ENCODE measurements at regions not wholly inside any gene's neighbourhood (a gene's known extent, or its start where the extent isn't known, plus 50 kb on each side); places are given as distances from the start of the nearest gene placed in this dataset.

GRCh38 chr12:13816394-13816793, 165.0 kb downstream of the GRIN2B start:
- Histone ChIP-seq H3K4me2 (ENCODE audit: low read length) (no peak overlapping the region), H4K8ac (ENCODE audit: low read depth, low read length) (no peak overlapping the region)
- no CpG with 5 or more reads among the region's 2 CpGs for WGBS (ENCODE audit: extremely low coverage, insufficient coverage, low lambda C conversion rate)

GRCh38 chr12:13812168-13812567, 169.2 kb downstream of the GRIN2B start:
- no peak overlapping the region for H2BK15ac ChIP-seq (replicated peaks; ENCODE audit: low read depth)

More at GRCh38 chr12:13816394-13816793, 165.0 kb downstream of the GRIN2B start:
- Histone ChIP-seq H3K4me1 (ENCODE audit: control insufficient read depth, low read depth, low read length) (no peaks in the 10 kb centered on the region), H3K9ac (ENCODE audit: low read length) (no peak overlapping the region), H3K4ac (ENCODE audit: low read depth, low read length) (no peak overlapping the region), H3K4me3 (ENCODE audit: low read length) (no peak overlapping the region), H2BK5ac (ENCODE audit: low read length) (no peak overlapping the region), H2AK5ac (ENCODE audit: low read length) (no peak overlapping the region), H4K5ac (ENCODE audit: low read length) (no peak overlapping the region), H3K27ac (ENCODE audit: low read depth, low read length) (no peak overlapping the region), H3K23ac (ENCODE audit: low read length) (no peak overlapping the region), H3K79me1 (ENCODE audit: low read length) (no peaks in the 10 kb centered on the region), H3K79me2 (ENCODE audit: control insufficient read depth, insufficient read depth, low read length) (no peaks in the 10 kb centered on the region), H2BK15ac (replicated peaks; ENCODE audit: low read depth) (no peak overlapping the region), H3K36me3 (ENCODE audit: control insufficient read depth, insufficient read depth, low read length) (no peaks in the 10 kb centered on the region), H3K27me3 (ENCODE audit: insufficient read depth, low read length, poor library complexity) (no peaks in the 10 kb centered on the region), H3K18ac (ENCODE audit: low read length) (no peak overlapping the region), H3K56ac (ENCODE audit: low read length) (no peak overlapping the region), H2BK120ac (ENCODE audit: low read depth, low read length) (no peak overlapping the region)
- peak; percentile 76 for DNase-seq

GRCh38 chr12:13811061-13811460, 170.3 kb downstream of the GRIN2B start:
- WGBS (ENCODE audit: extremely low coverage, insufficient coverage, low lambda C conversion rate), result no CpG with 5 or more reads among the region's 3 CpGs
- Histone ChIP-seq H3K4me2 (ENCODE audit: low read length) (no peak overlapping the region), H3K9ac (ENCODE audit: low read length) (no peak overlapping the region), H3K4me3 (ENCODE audit: low read length) (no peak overlapping the region), H3K27me3 (ENCODE audit: insufficient read depth, low read length, poor library complexity) (no peaks in the 10 kb centered on the region), H2BK5ac (ENCODE audit: low read length) (no peak overlapping the region), H3K56ac (ENCODE audit: low read length) (no peak overlapping the region), H3K4me1 (ENCODE audit: control insufficient read depth, low read depth, low read length) (no peaks in the 10 kb centered on the region), H3K36me3 (ENCODE audit: control insufficient read depth, insufficient read depth, low read length) (no peaks in the 10 kb centered on the region), H2BK15ac (replicated peaks; ENCODE audit: low read depth) (no peak overlapping the region), H3K4ac (ENCODE audit: low read depth, low read length) (no peak overlapping the region), H2BK120ac (ENCODE audit: low read depth, low read length) (no peak overlapping the region), H3K27ac (ENCODE audit: low read depth, low read length) (no peak overlapping the region), H3K18ac (ENCODE audit: low read length) (no peak overlapping the region), H3K79me1 (ENCODE audit: low read length) (no peaks in the 10 kb centered on the region), H4K5ac (ENCODE audit: low read length) (no peak overlapping the region), H4K8ac (ENCODE audit: low read depth, low read length) (no peak overlapping the region), H3K79me2 (ENCODE audit: control insufficient read depth, insufficient read depth, low read length) (no peaks in the 10 kb centered on the region), H2AK5ac (ENCODE audit: low read length) (no peak overlapping the region), H3K23ac (ENCODE audit: low read length) (no peak overlapping the region)
- peak; percentile 37 for DNase-seq

More at GRCh38 chr12:13812168-13812567, 169.2 kb downstream of the GRIN2B start:
- H3K23ac ChIP-seq (ENCODE audit: low read length), result no peak overlapping the region
- no peak overlapping the region for H4K8ac ChIP-seq (ENCODE audit: low read depth, low read length)
- no peak overlapping the region for H2BK120ac ChIP-seq (ENCODE audit: low read depth, low read length)
- H3K56ac ChIP-seq (ENCODE audit: low read length), result no peak overlapping the region
- H3K27me3 ChIP-seq (ENCODE audit: insufficient read depth, low read length, poor library complexity), result no peaks in the 10 kb centered on the region
- no peaks in the 10 kb centered on the region for H3K4me1 ChIP-seq (ENCODE audit: control insufficient read depth, low read depth, low read length)
- H3K4me3 ChIP-seq (ENCODE audit: low read length), result no peak overlapping the region
- no peak overlapping the region for H3K9ac ChIP-seq (ENCODE audit: low read length)
- no peaks in the 10 kb centered on the region for H3K79me1 ChIP-seq (ENCODE audit: low read length)
- H3K36me3 ChIP-seq (ENCODE audit: control insufficient read depth, insufficient read depth, low read length), result no peaks in the 10 kb centered on the region
- no peak overlapping the region for H3K4me2 ChIP-seq (ENCODE audit: low read length)
- no peak overlapping the region for H3K18ac ChIP-seq (ENCODE audit: low read length)
- no peak for DNase-seq
- H2AK5ac ChIP-seq (ENCODE audit: low read length), result no peak overlapping the region
- H3K27ac ChIP-seq (ENCODE audit: low read depth, low read length), result no peak overlapping the region
- H3K4ac ChIP-seq (ENCODE audit: low read depth, low read length), result no peak overlapping the region
- no peaks in the 10 kb centered on the region for H3K79me2 ChIP-seq (ENCODE audit: control insufficient read depth, insufficient read depth, low read length)
- no peak overlapping the region for H2BK5ac ChIP-seq (ENCODE audit: low read length)
- no peak overlapping the region for H4K5ac ChIP-seq (ENCODE audit: low read length)

GRCh38 chr12:13805041-13805440, 176.4 kb downstream of the GRIN2B start:
- no peaks in the 10 kb centered on the region for H3K79me1 ChIP-seq (ENCODE audit: low read length)
- no CpG with 5 or more reads among the region's 3 CpGs for WGBS (ENCODE audit: extremely low coverage, insufficient coverage, low lambda C conversion rate)
- no peak overlapping the region for H3K4me2 ChIP-seq (ENCODE audit: low read length)
- no peak overlapping the region for H2BK5ac ChIP-seq (ENCODE audit: low read length)
- no peaks in the 10 kb centered on the region for H3K4me1 ChIP-seq (ENCODE audit: control insufficient read depth, low read depth, low read length)
- H3K23ac ChIP-seq (ENCODE audit: low read length), result no peak overlapping the region
- no peak overlapping the region for H4K8ac ChIP-seq (ENCODE audit: low read depth, low read length)
- H3K79me2 ChIP-seq (ENCODE audit: control insufficient read depth, insufficient read depth, low read length), result no peaks in the 10 kb centered on the region
- no peak overlapping the region for H3K56ac ChIP-seq (ENCODE audit: low read length)
- DNase-seq, result no peak
- no peak overlapping the region for H3K18ac ChIP-seq (ENCODE audit: low read length)
- H3K4me3 ChIP-seq (ENCODE audit: low read length), result no peak overlapping the region
- H2BK120ac ChIP-seq (ENCODE audit: low read depth, low read length), result no peak overlapping the region
- no peaks in the 10 kb centered on the region for H3K36me3 ChIP-seq (ENCODE audit: control insufficient read depth, insufficient read depth, low read length)
- no peak overlapping the region for H3K4ac ChIP-seq (ENCODE audit: low read depth, low read length)
- no peak overlapping the region for H2BK15ac ChIP-seq (replicated peaks; ENCODE audit: low read depth)
- no peak overlapping the region for H3K9ac ChIP-seq (ENCODE audit: low read length)
- H3K27me3 ChIP-seq (ENCODE audit: insufficient read depth, low read length, poor library complexity), result no peaks in the 10 kb centered on the region
- H4K5ac ChIP-seq (ENCODE audit: low read length), result no peak overlapping the region
- no peak overlapping the region for H2AK5ac ChIP-seq (ENCODE audit: low read length)
- no peak overlapping the region for H3K27ac ChIP-seq (ENCODE audit: low read depth, low read length)

- Histone ChIP-seq H4K5ac (ENCODE audit: low read length) (no peak overlapping the region), H3K23ac (ENCODE audit: low read length) (peak overlapping the region; percentile 85), H3K4me1 (ENCODE audit: control insufficient read depth, low read depth, low read length) (no peaks in the 10 kb centered on the region), H3K27me3 (ENCODE audit: insufficient read depth, low read length, poor library complexity) (no peaks in the 10 kb centered on the region), H2BK15ac (replicated peaks; ENCODE audit: low read depth) (no peak overlapping the region), H3K56ac (ENCODE audit: low read length) (no peak overlapping the region), H3K4ac (ENCODE audit: low read depth, low read length) (no peak overlapping the region), H2BK120ac (ENCODE audit: low read depth, low read length) (no peak overlapping the region), H3K9ac (ENCODE audit: low read length) (no peak overlapping the region), H3K36me3 (ENCODE audit: control insufficient read depth, insufficient read depth, low read length) (no peaks in the 10 kb centered on the region), H2AK5ac (ENCODE audit: low read length) (no peak overlapping the region), H3K4me3 (ENCODE audit: low read length) (no peak overlapping the region), H3K79me2 (ENCODE audit: control insufficient read depth, insufficient read depth, low read length) (no peaks in the 10 kb centered on the region), H3K27ac (ENCODE audit: low read depth, low read length) (no peak overlapping the region), H4K8ac (ENCODE audit: low read depth, low read length) (no peak overlapping the region), H2BK5ac (ENCODE audit: low read length) (no peak overlapping the region), H3K18ac (ENCODE audit: low read length) (no peak overlapping the region), H3K79me1 (ENCODE audit: low read length) (no peaks in the 10 kb centered on the region), H3K4me2 (ENCODE audit: low read length) (no peak overlapping the region)
- no peak for DNase-seq
- no CpG with 5 or more reads among the region's 3 CpGs for WGBS (ENCODE audit: extremely low coverage, insufficient coverage, low lambda C conversion rate)
Measured at GRCh38 chr12:13801543-13801942, 179.9 kb downstream of the GRIN2B start.

GRCh38 chr12:13799574-13799973, 181.8 kb downstream of the GRIN2B start:
- no peaks in the 10 kb centered on the region for H3K36me3 ChIP-seq (ENCODE audit: control insufficient read depth, insufficient read depth, low read length)
- no peak overlapping the region for H3K4me3 ChIP-seq (ENCODE audit: low read length)
- H3K4me2 ChIP-seq (ENCODE audit: low read length), result no peak overlapping the region
- H3K4ac ChIP-seq (ENCODE audit: low read depth, low read length), result no peak overlapping the region
- no peak overlapping the region for H4K8ac ChIP-seq (ENCODE audit: low read depth, low read length)
- H3K18ac ChIP-seq (ENCODE audit: low read length), result no peak overlapping the region
- no CpG with 5 or more reads among the region's 3 CpGs for WGBS (ENCODE audit: extremely low coverage, insufficient coverage, low lambda C conversion rate)
- no peak overlapping the region for H2AK5ac ChIP-seq (ENCODE audit: low read length)
- H2BK15ac ChIP-seq (replicated peaks; ENCODE audit: low read depth), result no peak overlapping the region
- H3K27ac ChIP-seq (ENCODE audit: low read depth, low read length), result no peak overlapping the region
- no peak overlapping the region for H3K9ac ChIP-seq (ENCODE audit: low read length)
- no peak overlapping the region for H2BK5ac ChIP-seq (ENCODE audit: low read length)
- no peak for DNase-seq
- H4K5ac ChIP-seq (ENCODE audit: low read length), result no peak overlapping the region
- no peak overlapping the region for H2BK120ac ChIP-seq (ENCODE audit: low read depth, low read length)
- H3K27me3 ChIP-seq (ENCODE audit: insufficient read depth, low read length, poor library complexity), result no peaks in the 10 kb centered on the region
- H3K4me1 ChIP-seq (ENCODE audit: control insufficient read depth, low read depth, low read length), result no peaks in the 10 kb centered on the region
- H3K56ac ChIP-seq (ENCODE audit: low read length), result no peak overlapping the region
- H3K79me2 ChIP-seq (ENCODE audit: control insufficient read depth, insufficient read depth, low read length), result no peaks in the 10 kb centered on the region
- H3K23ac ChIP-seq (ENCODE audit: low read length), result no peak overlapping the region
- H3K79me1 ChIP-seq (ENCODE audit: low read length), result no peaks in the 10 kb centered on the region
